Neural crest cell (in vitro differentiated cells): ENCODE measurements at regions not wholly inside any gene's neighbourhood (a gene's known extent, or its start where the extent isn't known, plus 50 kb on each side); places are given as distances from the start of the nearest gene placed in this dataset.

ENCODE experiments used
- DNase-seq: peaks from one replicate; pipeline ENCODE4 v3.0.0; 2021; ENCODE audit warnings: low read depth, mixed read lengths, low spot score
- H3K27ac Mint-ChIP-seq: one replicate; pipeline ENCODE4 v1.8.0; 2021; ENCODE audit warnings: mild to moderate bottlenecking, mixed read lengths; ENCODE audit not compliant: unreplicated experiment
- H3K27me3 Mint-ChIP-seq: 2 replicates; pipeline ENCODE4 v1.8.0; 2021; ENCODE audit warnings: low read depth, mild to moderate bottlenecking, mixed read lengths
- H3K36me3 Mint-ChIP-seq: 2 replicates; pipeline ENCODE4 v1.8.0; 2021; ENCODE audit warnings: low read depth, mild to moderate bottlenecking, mixed read lengths
- H3K4me1 Mint-ChIP-seq: 2 replicates; pipeline ENCODE4 v1.8.0; 2021; ENCODE audit warnings: mixed read lengths
- H3K4me3 Mint-ChIP-seq: one replicate; pipeline ENCODE4 v1.8.0; 2021; ENCODE audit warnings: mild to moderate bottlenecking, mixed read lengths
- H3K9me3 Mint-ChIP-seq: 2 replicates; pipeline ENCODE4 v1.8.0; 2021; ENCODE audit warnings: mixed read lengths
- CTCF ChIP-seq: fragments of 200-600 bp; sonication (generic); conservative IDR thresholded peaks from 2 replicates; pipeline ENCODE4 v1.5.0; 2021; ENCODE audit warnings: antibody characterized with exemption, mild to moderate bottlenecking

GRCh38 chr12:94856324-94856723 is 147.2 kb downstream of the NDUFA12 start:
- no peak overlapping the region for H3K27ac Mint-ChIP-seq
- no peaks in the 10 kb centered on the region for H3K4me1 Mint-ChIP-seq
- no peaks in the 10 kb centered on the region for H3K36me3 Mint-ChIP-seq
- peaks cover 3% of the 10 kb centered on the region for H3K9me3 Mint-ChIP-seq
- TF ChIP-seq CTCF = no peak
- no peaks in the 10 kb centered on the region for H3K27me3 Mint-ChIP-seq
- H3K4me3 Mint-ChIP-seq = no peak overlapping the region
- no peak for DNase-seq

- H3K36me3 Mint-ChIP-seq = no peaks in the 10 kb centered on the region
- no peak overlapping the region for H3K4me3 Mint-ChIP-seq
- H3K4me1 Mint-ChIP-seq = no peaks in the 10 kb centered on the region
- no peak for DNase-seq
- H3K27me3 Mint-ChIP-seq = no peaks in the 10 kb centered on the region
- peaks cover 3% of the 10 kb centered on the region for H3K9me3 Mint-ChIP-seq
- no peak overlapping the region for H3K27ac Mint-ChIP-seq
- TF ChIP-seq CTCF = no peak
These were observed 147.6 kb downstream of the NDUFA12 start for GRCh38 chr12:94855853-94856252.

- DNase-seq = no peak
- Mint-ChIP-seq H3K36me3 (no peaks in the 10 kb centered on the region), H3K27ac (no peak overlapping the region)
These were observed 152.0 kb downstream of the NDUFA12 start for GRCh38 chr12:94851396-94852028.

GRCh38 chr12:94849411-94849976 is 154.0 kb downstream of the NDUFA12 start:
- no peaks in the 10 kb centered on the region for H3K27me3 Mint-ChIP-seq
- no peaks in the 10 kb centered on the region for H3K36me3 Mint-ChIP-seq
- no peak overlapping the region for H3K27ac Mint-ChIP-seq
- no peak for TF ChIP-seq CTCF
- no peaks in the 10 kb centered on the region for H3K4me1 Mint-ChIP-seq
- no peak overlapping the region for H3K4me3 Mint-ChIP-seq
- no peak for DNase-seq
- peaks cover 3% of the 10 kb centered on the region for H3K9me3 Mint-ChIP-seq

More at GRCh38 chr12:94851396-94852028, 152.0 kb downstream of the NDUFA12 start:
- H3K4me1 Mint-ChIP-seq = no peaks in the 10 kb centered on the region
- H3K27me3 Mint-ChIP-seq = no peaks in the 10 kb centered on the region
- H3K4me3 Mint-ChIP-seq = no peak overlapping the region
- H3K9me3 Mint-ChIP-seq = peaks cover 3% of the 10 kb centered on the region
- TF ChIP-seq CTCF = no peak

- Mint-ChIP-seq H3K36me3 (no peaks in the 10 kb centered on the region), H3K9me3 (peaks cover 3% of the 10 kb centered on the region), H3K4me3 (no peak overlapping the region), H3K27me3 (no peaks in the 10 kb centered on the region), H3K27ac (no peak overlapping the region), H3K4me1 (no peaks in the 10 kb centered on the region)
- no peak for TF ChIP-seq CTCF
- DNase-seq = no peak
These were observed 154.5 kb downstream of the NDUFA12 start for GRCh38 chr12:94848966-94849365.
